ENCODE measurements at regions not wholly inside any gene's neighbourhood (a gene's known extent, or its start where the extent isn't known, plus 50 kb on each side); places are given as distances from the start of the nearest gene placed in this dataset.

DNA sequence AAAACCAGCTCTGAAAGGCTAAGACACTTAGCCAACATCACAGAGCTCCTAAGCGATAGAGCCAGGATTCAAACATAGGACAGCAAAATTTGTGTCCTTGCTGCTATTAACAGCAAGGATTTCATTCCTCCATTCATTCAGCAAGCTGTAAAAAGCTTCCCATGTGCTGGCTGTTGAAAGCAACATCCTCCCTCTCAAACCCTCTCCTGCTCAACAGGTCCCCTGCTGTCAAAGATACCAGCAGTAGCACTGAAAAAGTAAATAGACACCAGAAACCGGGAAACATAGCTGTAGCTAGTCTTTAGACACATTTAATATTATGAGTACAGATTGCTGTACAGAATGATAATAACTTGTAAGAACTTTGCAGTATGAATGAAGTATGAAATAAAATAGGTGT is 52.6 kb upstream of the ADAMTSL1 start:
- TF ChIP-seq, protein P1, sequence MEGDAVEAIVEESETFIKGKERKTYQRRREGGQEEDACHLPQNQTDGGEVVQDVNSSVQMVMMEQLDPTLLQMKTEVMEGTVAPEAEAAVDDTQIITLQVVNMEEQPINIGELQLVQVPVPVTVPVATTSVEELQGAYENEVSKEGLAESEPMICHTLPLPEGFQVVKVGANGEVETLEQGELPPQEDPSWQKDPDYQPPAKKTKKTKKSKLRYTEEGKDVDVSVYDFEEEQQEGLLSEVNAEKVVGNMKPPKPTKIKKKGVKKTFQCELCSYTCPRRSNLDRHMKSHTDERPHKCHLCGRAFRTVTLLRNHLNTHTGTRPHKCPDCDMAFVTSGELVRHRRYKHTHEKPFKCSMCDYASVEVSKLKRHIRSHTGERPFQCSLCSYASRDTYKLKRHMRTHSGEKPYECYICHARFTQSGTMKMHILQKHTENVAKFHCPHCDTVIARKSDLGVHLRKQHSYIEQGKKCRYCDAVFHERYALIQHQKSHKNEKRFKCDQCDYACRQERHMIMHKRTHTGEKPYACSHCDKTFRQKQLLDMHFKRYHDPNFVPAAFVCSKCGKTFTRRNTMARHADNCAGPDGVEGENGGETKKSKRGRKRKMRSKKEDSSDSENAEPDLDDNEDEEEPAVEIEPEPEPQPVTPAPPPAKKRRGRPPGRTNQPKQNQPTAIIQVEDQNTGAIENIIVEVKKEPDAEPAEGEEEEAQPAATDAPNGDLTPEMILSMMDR (IDR thresholded peaks at IDR 0.05; ENCODE audit: insufficient read depth, low read length, poor library complexity, severe bottlenecking), result no peak
- no peak for TF ChIP-seq EZH2phosphoT487 (conservative IDR thresholded peaks at IDR 0.05; ENCODE audit: low read length)

Measured in SU-DHL-6 (cell line).